ENCODE measurements at regions not wholly inside any gene's neighbourhood (a gene's known extent, or its start where the extent isn't known, plus 50 kb on each side); places are given as distances from the start of the nearest gene placed in this dataset.
A peak's percentile ranks its signal among the peaks of the same experiment; 100 is the strongest.

- Histone ChIP-seq H3K36me3 (ENCODE audit: low read depth) (no peaks in the 10 kb centered on the region), H3K9me3 (ENCODE audit: low read depth) (no peaks in the 10 kb centered on the region), H2AFZ (no peak overlapping the region), H3K4me2 (ENCODE audit: unreplicated experiment) (no peak overlapping the region), H3K27me3 (replicated peaks; ENCODE audit: insufficient read depth) (peaks cover 4% of the 10 kb centered on the region), H3K27ac (no peak overlapping the region), H3F3A (ENCODE audit: insufficient read depth) (no peaks in the 10 kb centered on the region), H3K9me2 (ENCODE audit: insufficient read depth) (no peaks in the 10 kb centered on the region), H4K20me1 (ENCODE audit: insufficient read depth) (no peaks in the 10 kb centered on the region), H3K4me3 (no peak overlapping the region), H3K4me1 (ENCODE audit: insufficient read depth) (no peaks in the 10 kb centered on the region), H3K79me2 (ENCODE audit: insufficient read depth) (no peaks in the 10 kb centered on the region), H3K9ac (no peak overlapping the region)
- DNase-seq: no peak
- TF ChIP-seq EZH2phosphoT487 (IDR thresholded peaks at IDR 0.05; ENCODE audit: insufficient read depth, low read depth): no peak
- TF ChIP-seq EZH2 (IDR thresholded peaks at IDR 0.05; ENCODE audit: insufficient read depth, poor library complexity, severe bottlenecking): no peak
- in situ Hi-C loops (cut with MboI): no loop called here
- WGBS, 2 experiments (ENCODE audit: low coverage in 1 of 2, low lambda C conversion rate in 2 of 2, missing lambda C conversion rate in 2 of 2): 54 to 63% methylated on average over 7 of the region's 7 CpGs
Observed at GRCh38 chr13:26155568-26155967, 66.5 kb downstream of the RNF6 start.

GRCh38 chr13:26133851-26134250 is 82.0 kb upstream of the SHISA2 start:
- no peak overlapping the region for H3K27ac ChIP-seq
- H2AFZ ChIP-seq: no peak overlapping the region
- TF ChIP-seq EZH2phosphoT487 (IDR thresholded peaks at IDR 0.05; ENCODE audit: insufficient read depth, low read depth) (no peak), EZH2 (IDR thresholded peaks at IDR 0.05; ENCODE audit: insufficient read depth, poor library complexity, severe bottlenecking) (no peak)
- no peaks in the 10 kb centered on the region for H3K9me2 ChIP-seq (ENCODE audit: insufficient read depth)
- no peak for DNase-seq
- 50 to 53% methylated on average over 4 of the region's 4 CpGs for WGBS, 2 experiments (ENCODE audit: low coverage in 1 of 2, low lambda C conversion rate in 2 of 2, missing lambda C conversion rate in 2 of 2)
- 0 out of 2 replicates have a peak, but pooled peaks cover 7% of the 10 kb centered on the region for H3K27me3 ChIP-seq (replicated peaks; ENCODE audit: insufficient read depth)
- no peaks in the 10 kb centered on the region for H3F3A ChIP-seq (ENCODE audit: insufficient read depth)
- in situ Hi-C loops (cut with MboI): no loop called here
- H3K36me3 ChIP-seq (ENCODE audit: low read depth): no peaks in the 10 kb centered on the region
- H3K4me1 ChIP-seq (ENCODE audit: insufficient read depth): no peaks in the 10 kb centered on the region
- H3K9me3 ChIP-seq (ENCODE audit: low read depth): no peaks in the 10 kb centered on the region
- H3K79me2 ChIP-seq (ENCODE audit: insufficient read depth): no peaks in the 10 kb centered on the region
- H3K4me3 ChIP-seq: no peak overlapping the region
- H3K4me2 ChIP-seq (ENCODE audit: unreplicated experiment): no peak overlapping the region
- H4K20me1 ChIP-seq (ENCODE audit: insufficient read depth): no peaks in the 10 kb centered on the region
- H3K9ac ChIP-seq: no peak overlapping the region

- no peaks in the 10 kb centered on the region for H3K79me2 ChIP-seq (ENCODE audit: insufficient read depth)
- TF ChIP-seq EZH2 (IDR thresholded peaks at IDR 0.05; ENCODE audit: insufficient read depth, poor library complexity, severe bottlenecking) (no peak), EZH2phosphoT487 (IDR thresholded peaks at IDR 0.05; ENCODE audit: insufficient read depth, low read depth) (no peak)
- DNase-seq: no peak
- H3K4me1 ChIP-seq (ENCODE audit: insufficient read depth): no peaks in the 10 kb centered on the region
- H3K4me3 ChIP-seq: no peak overlapping the region
- H3K27me3 ChIP-seq (replicated peaks; ENCODE audit: insufficient read depth): 0 out of 2 replicates have a peak, but pooled peaks cover 7% of the 10 kb centered on the region
- H3K4me2 ChIP-seq (ENCODE audit: unreplicated experiment): no peak overlapping the region
- H3K9me3 ChIP-seq (ENCODE audit: low read depth): no peaks in the 10 kb centered on the region
- in situ Hi-C loops (cut with MboI): no loop called here
- no peaks in the 10 kb centered on the region for H3K36me3 ChIP-seq (ENCODE audit: low read depth)
- no peak overlapping the region for H3K9ac ChIP-seq
- H3K27ac ChIP-seq: no peak overlapping the region
- no peaks in the 10 kb centered on the region for H3K9me2 ChIP-seq (ENCODE audit: insufficient read depth)
- no peaks in the 10 kb centered on the region for H3F3A ChIP-seq (ENCODE audit: insufficient read depth)
- WGBS, 2 experiments (ENCODE audit: low coverage in 1 of 2, low lambda C conversion rate in 2 of 2, missing lambda C conversion rate in 2 of 2): 3 to 7% methylated on average over 2 of the region's 2 CpGs
- no peak overlapping the region for H2AFZ ChIP-seq
- H4K20me1 ChIP-seq (ENCODE audit: insufficient read depth): no peaks in the 10 kb centered on the region
Observed at GRCh38 chr13:26133286-26133685, 81.5 kb upstream of the SHISA2 start.

- Histone ChIP-seq H3K9me2 (ENCODE audit: insufficient read depth) (no peaks in the 10 kb centered on the region), H3K4me2 (ENCODE audit: unreplicated experiment) (no peak overlapping the region), H3K4me1 (ENCODE audit: insufficient read depth) (no peaks in the 10 kb centered on the region), H3K4me3 (no peak overlapping the region), H3K79me2 (ENCODE audit: insufficient read depth) (no peaks in the 10 kb centered on the region), H3K9me3 (ENCODE audit: low read depth) (no peaks in the 10 kb centered on the region), H3K27me3 (replicated peaks; ENCODE audit: insufficient read depth) (0 out of 2 replicates have a peak, but pooled peaks cover 4% of the 10 kb centered on the region), H2AFZ (no peak overlapping the region), H3K36me3 (ENCODE audit: low read depth) (no peaks in the 10 kb centered on the region), H3K9ac (no peak overlapping the region), H4K20me1 (ENCODE audit: insufficient read depth) (no peaks in the 10 kb centered on the region), H3F3A (ENCODE audit: insufficient read depth) (no peaks in the 10 kb centered on the region), H3K27ac (no peak overlapping the region)
- in situ Hi-C loops (cut with MboI): no loop called here
- WGBS, 2 experiments (ENCODE audit: low coverage in 1 of 2, low lambda C conversion rate in 2 of 2, missing lambda C conversion rate in 2 of 2): 44 to 52% methylated on average over 2 of the region's 2 CpGs
- peak; percentile 52 for DNase-seq
- no peak for TF ChIP-seq EZH2 (IDR thresholded peaks at IDR 0.05; ENCODE audit: insufficient read depth, poor library complexity, severe bottlenecking)
- TF ChIP-seq EZH2phosphoT487 (IDR thresholded peaks at IDR 0.05; ENCODE audit: insufficient read depth, low read depth): no peak
Observed at GRCh38 chr13:26132756-26133155, 80.9 kb upstream of the SHISA2 start.

GRCh38 chr13:26128676-26129075 is 76.9 kb upstream of the SHISA2 start:
- H3K9me3 ChIP-seq (ENCODE audit: low read depth): no peaks in the 10 kb centered on the region
- H4K20me1 ChIP-seq (ENCODE audit: insufficient read depth): no peaks in the 10 kb centered on the region
- H3K4me2 ChIP-seq (ENCODE audit: unreplicated experiment): no peak overlapping the region
- H3K9me2 ChIP-seq (ENCODE audit: insufficient read depth): no peaks in the 10 kb centered on the region
- H3K79me2 ChIP-seq (ENCODE audit: insufficient read depth): no peaks in the 10 kb centered on the region
- H3K4me1 ChIP-seq (ENCODE audit: insufficient read depth): no peaks in the 10 kb centered on the region
- no peak overlapping the region for H3K27ac ChIP-seq
- H3K9ac ChIP-seq: no peak overlapping the region
- no peaks in the 10 kb centered on the region for H3K36me3 ChIP-seq (ENCODE audit: low read depth)
- no peak for TF ChIP-seq EZH2 (IDR thresholded peaks at IDR 0.05; ENCODE audit: insufficient read depth, poor library complexity, severe bottlenecking)
- TF ChIP-seq EZH2phosphoT487 (IDR thresholded peaks at IDR 0.05; ENCODE audit: insufficient read depth, low read depth): no peak
- no peak overlapping the region for H2AFZ ChIP-seq
- no peaks in the 10 kb centered on the region for H3F3A ChIP-seq (ENCODE audit: insufficient read depth)
- in situ Hi-C loops (cut with MboI): no loop called here
- no peak for DNase-seq
- H3K27me3 ChIP-seq (replicated peaks; ENCODE audit: insufficient read depth): no peaks in the 10 kb centered on the region
- WGBS, 2 experiments (ENCODE audit: low coverage in 1 of 2, low lambda C conversion rate in 2 of 2, missing lambda C conversion rate in 2 of 2): 25 to 27% methylated on average over 4 of the region's 4 CpGs
- H3K4me3 ChIP-seq: no peak overlapping the region

All from GM23248 (cell line).